Spleen (tissue), 7 donors: ENCODE measurements at regions not wholly inside any gene's neighbourhood (a gene's known extent, or its start where the extent isn't known, plus 50 kb on each side); places are given as distances from the start of the nearest gene placed in this dataset.

Experiments
- CTCF ChIP-seq, 11 experiments: fragments of 200-600 bp in 7 of 11; fragments of 450-650 bp in 4 of 11; sonication (generic) in 4 of 11; IDR thresholded peaks in 8 of 11; conservative IDR thresholded peaks in 3 of 11; 1 replicate in 7 of 11; 2 replicates in 4 of 11; pipeline versions ENCODE4 v1.4.0 to v1.8.0; 2016 to 2021; ENCODE audit warnings: antibody characterized with exemption in 11 of 11, inconsistent platforms in 4 of 11, mild to moderate bottlenecking in 1 of 11
- POLR2AphosphoS5 ChIP-seq, 3 donors: sonication (generic); formaldehyde crosslinking; IDR thresholded peaks; one replicate each; pipeline ENCODE4 v1.5.1; 2017; ENCODE audit warnings: antibody characterized with exemption in 3 of 3
- donor health status: DM: no; HTN: no; CAD: no; lungs with moderate emphysema.
- donor health status: DM: no; HTN: no; CAD: no.
- donor health status: DM: no; HTN: no; CAD: no.

- no peak for TF ChIP-seq CTCF (IDR thresholded peaks at IDR 0.05 in 8 of 11, conservative IDR thresholded peaks at IDR 0.05 in 3 of 11)
- no peak for TF ChIP-seq POLR2AphosphoS5 (IDR thresholded peaks at IDR 0.05)
Measured at GRCh38 chr14:98844456-98844855, 427.5 kb downstream of the BCL11B start.
